GM21576 (cell line): ENCODE measurements at regions not wholly inside any gene's neighbourhood (a gene's known extent, or its start where the extent isn't known, plus 50 kb on each side); places are given as distances from the start of the nearest gene placed in this dataset.

Experiments
- ATAC-seq: cut with Tn5 transposase; IDR thresholded peaks from one replicate; pipeline ENCODE4 v1.9.1; 2021; ENCODE audit warnings: mild to moderate bottlenecking, moderate library complexity; ENCODE audit not compliant: unreplicated experiment

GRCh38 chr11:95556342-95557163 is 233.0 kb downstream of the FAM76B start:
- peak; percentile 79 for ATAC-seq

GRCh38 chr11:95556011-95556341 is 233.6 kb downstream of the FAM76B start:
- ATAC-seq, result no peak

GRCh38 chr11:95554911-95555310 is 234.7 kb downstream of the FAM76B start:
- no peak for ATAC-seq

GRCh38 chr11:95549301-95549700 is 240.3 kb downstream of the FAM76B start:
- ATAC-seq, result no peak

- no peak for ATAC-seq
These were observed 241.2 kb downstream of the FAM76B start for GRCh38 chr11:95548416-95548815.

GRCh38 chr11:95547976-95548375 is 241.6 kb downstream of the FAM76B start:
- ATAC-seq, result no peak

GRCh38 chr11:95547186-95547585 is 242.4 kb downstream of the FAM76B start:
- ATAC-seq, result no peak

- no peak for ATAC-seq
These were observed 244.3 kb downstream of the FAM76B start for GRCh38 chr11:95545116-95545875.

- ATAC-seq, result no peak
These were observed 245.3 kb downstream of the FAM76B start for GRCh38 chr11:95544095-95544856.

- ATAC-seq, result no peak
These were observed 246.6 kb downstream of the FAM76B start for GRCh38 chr11:95542868-95543551.

GRCh38 chr11:95541715-95542114 is 247.9 kb downstream of the FAM76B start:
- no peak for ATAC-seq

- ATAC-seq, result no peak
These were observed 253.4 kb downstream of the FAM76B start for GRCh38 chr11:95536047-95536690.

GRCh38 chr11:95534809-95535208 is 254.8 kb downstream of the FAM76B start:
- no peak for ATAC-seq

- ATAC-seq, result no peak
These were observed 255.4 kb downstream of the FAM76B start for GRCh38 chr11:95534226-95534625.

- ATAC-seq, result no peak
These were observed 258.5 kb downstream of the FAM76B start for GRCh38 chr11:95531116-95531515.

- no peak for ATAC-seq
These were observed 265.1 kb downstream of the FAM76B start for GRCh38 chr11:95524314-95525036.

- no peak for ATAC-seq
These were observed 266.7 kb downstream of the FAM76B start for GRCh38 chr11:95522874-95523273.

- ATAC-seq, result no peak
These were observed 267.7 kb downstream of the FAM76B start for GRCh38 chr11:95521862-95522261.

GRCh38 chr11:95521133-95521542 is 268.4 kb downstream of the FAM76B start:
- no peak for ATAC-seq
